Activated CD8-positive, alpha-beta memory T cell treated with anti-CD3 and anti-CD28 coated beads, Interleukin-2, amount 50 U/mL, for 24 hours (primary cell): ENCODE measurements at regions not wholly inside any gene's neighbourhood (a gene's known extent, or its start where the extent isn't known, plus 50 kb on each side); places are given as distances from the start of the nearest gene placed in this dataset.

Source experiments
- DNase-seq: peaks from one replicate; pipeline ENCODE4 v3.0.0-alpha.2; 2020; ENCODE audit errors: extremely low read depth

GRCh38 chr17:51548125-51548524 is 287.8 kb downstream of the UTP18 start:
- DNase-seq = no peak

- DNase-seq = no peak
Observed at GRCh38 chr17:51555153-51555552, 294.8 kb downstream of the UTP18 start.

GRCh38 chr17:51559778-51560177 is 299.4 kb downstream of the UTP18 start:
- no peak for DNase-seq

DNA sequence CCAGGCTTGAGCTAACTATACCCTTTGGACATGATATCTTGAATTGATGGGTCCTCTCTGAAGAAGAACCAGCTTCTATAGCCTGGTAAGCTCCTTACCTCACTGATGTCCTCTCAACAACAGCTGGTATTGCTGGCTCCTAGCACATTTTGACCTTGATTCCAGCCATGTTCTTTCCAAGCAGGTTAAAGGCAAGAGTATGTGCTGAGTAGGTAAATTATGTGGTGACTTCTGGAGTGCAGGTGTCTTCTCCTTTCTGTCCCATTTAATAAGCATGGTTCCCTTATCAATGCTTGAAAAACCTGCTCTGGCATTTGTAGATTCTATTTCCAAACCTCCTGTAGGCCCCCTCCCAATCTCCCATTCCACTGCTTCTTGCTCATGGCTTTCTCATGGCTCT is 300.1 kb downstream of the UTP18 start:
- no peak for DNase-seq

- DNase-seq = no peak
Observed at GRCh38 chr17:51563961-51564360, 303.6 kb downstream of the UTP18 start.

DNA sequence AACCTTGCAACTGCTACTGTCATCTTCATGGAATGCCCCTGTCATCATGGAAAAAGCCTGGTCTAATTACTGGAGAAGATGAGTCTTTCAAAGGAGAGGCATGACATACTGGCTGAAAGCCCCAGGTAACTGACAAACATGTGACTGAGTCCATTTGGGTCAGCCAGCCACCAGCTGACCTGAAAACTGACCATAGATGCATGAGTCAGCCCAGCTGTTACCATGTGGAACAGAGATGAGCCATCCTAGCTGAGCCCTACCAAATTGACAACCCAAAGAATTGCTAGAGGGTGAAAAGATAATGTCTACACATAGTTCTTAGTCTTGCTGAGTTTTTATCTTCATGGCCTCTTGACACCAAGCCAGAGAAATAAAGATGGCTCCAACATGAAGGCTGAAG is 311.8 kb downstream of the UTP18 start:
- DNase-seq = no peak
